ENCODE measurements at regions not wholly inside any gene's neighbourhood (a gene's known extent, or its start where the extent isn't known, plus 50 kb on each side); places are given as distances from the start of the nearest gene placed in this dataset.
"Not testable (repeated sequence)": the region's sequence is repeated elsewhere in the genome, so short reads cannot be mapped to it uniquely, and the experiment has no call there.

- DNase-seq = no peak
These were observed 274.5 kb downstream of the SIPA1L2 start for GRCh38 chr1:232355162-232356006.

- no peak for DNase-seq
These were observed 276.9 kb downstream of the SIPA1L2 start for GRCh38 chr1:232353001-232353400.

- no peak for DNase-seq
These were observed 277.6 kb downstream of the SIPA1L2 start for GRCh38 chr1:232352366-232352765.

GRCh38 chr1:232351335-232351734 lies 278.6 kb downstream of the SIPA1L2 start:
- DNase-seq = no peak

- DNase-seq = no peak
These were observed 283.1 kb downstream of the SIPA1L2 start for GRCh38 chr1:232346844-232347243.

- no peak for DNase-seq
These were observed 285.0 kb downstream of the SIPA1L2 start for GRCh38 chr1:232344791-232345399.

GRCh38 chr1:232344186-232344585 lies 285.7 kb downstream of the SIPA1L2 start:
- not testable (repeated sequence) for DNase-seq

GRCh38 chr1:232340446-232340845 lies 289.5 kb downstream of the SIPA1L2 start:
- no peak for DNase-seq

GRCh38 chr1:232339073-232339472 lies 290.9 kb downstream of the SIPA1L2 start:
- no peak for DNase-seq

- DNase-seq = no peak
These were observed 294.1 kb downstream of the SIPA1L2 start for GRCh38 chr1:232335741-232336293.

- no peak for DNase-seq
These were observed 294.7 kb downstream of the SIPA1L2 start for GRCh38 chr1:232335261-232335660.

GRCh38 chr1:232334811-232335210 lies 295.1 kb downstream of the SIPA1L2 start:
- no peak for DNase-seq

- no peak for DNase-seq
These were observed 295.7 kb downstream of the SIPA1L2 start for GRCh38 chr1:232334246-232334645.

GRCh38 chr1:232333419-232333767 lies 296.5 kb downstream of the SIPA1L2 start:
- DNase-seq = no peak

GRCh38 chr1:232332710-232333418 lies 297.1 kb downstream of the SIPA1L2 start:
- not testable (repeated sequence) for DNase-seq

- no peak for DNase-seq
These were observed 300.7 kb downstream of the SIPA1L2 start for GRCh38 chr1:232329103-232329813.

GRCh38 chr1:232328486-232329102 lies 301.3 kb downstream of the SIPA1L2 start:
- DNase-seq = no peak

GRCh38 chr1:232327899-232328298 lies 302.0 kb downstream of the SIPA1L2 start:
- DNase-seq = no peak

GRCh38 chr1:232327269-232327668 lies 302.7 kb downstream of the SIPA1L2 start:
- no peak for DNase-seq

- no peak for DNase-seq
These were observed 307.7 kb downstream of the SIPA1L2 start for GRCh38 chr1:232322162-232322734.
